ENCODE measurements at regions not wholly inside any gene's neighbourhood (a gene's known extent, or its start where the extent isn't known, plus 50 kb on each side); places are given as distances from the start of the nearest gene placed in this dataset.

DNA sequence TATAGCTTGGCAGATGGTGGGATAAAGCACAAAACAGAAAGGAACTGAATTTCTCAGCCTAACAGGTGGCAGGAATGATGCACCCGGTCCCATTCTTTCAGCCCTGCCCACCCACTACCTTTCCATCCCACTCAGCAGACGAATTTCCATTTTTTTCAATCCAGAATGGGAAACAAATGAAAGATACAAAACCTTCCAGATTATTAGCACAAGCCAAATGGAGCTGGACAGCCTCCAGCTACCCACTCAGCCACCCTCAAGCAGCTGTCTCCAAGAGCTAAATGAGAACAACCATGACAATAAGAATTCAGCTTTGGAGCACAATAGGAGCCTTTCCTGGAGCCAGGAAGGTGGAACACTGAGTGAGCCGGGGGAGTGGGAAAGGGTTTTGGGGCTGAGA lies 96.3 kb upstream of the ST6GALNAC5 start:
- TF ChIP-seq POLR2AphosphoS5 (IDR thresholded peaks at IDR 0.05; ENCODE audit: low read depth, low read length) (no peak), SALL2 (CRISPR knock-in tag; IDR thresholded peaks at IDR 0.05) (no peak), FOXK1 (CRISPR knock-in tag; IDR thresholded peaks at IDR 0.05; ENCODE audit: borderline replicate concordance, low read depth) (no peak)

All from HepG2 (cell line).